Neural crest cell (in vitro differentiated cells): ENCODE measurements at regions not wholly inside any gene's neighbourhood (a gene's known extent, or its start where the extent isn't known, plus 50 kb on each side); places are given as distances from the start of the nearest gene placed in this dataset.

Experiments used
- DNase-seq: peaks from one replicate; pipeline ENCODE4 v3.0.0; 2021; ENCODE audit warnings: low read depth, mixed read lengths, low spot score
- H3K27ac Mint-ChIP-seq: one replicate; pipeline ENCODE4 v1.8.0; 2021; ENCODE audit warnings: mild to moderate bottlenecking, mixed read lengths; ENCODE audit not compliant: unreplicated experiment
- H3K27me3 Mint-ChIP-seq: 2 replicates; pipeline ENCODE4 v1.8.0; 2021; ENCODE audit warnings: low read depth, mild to moderate bottlenecking, mixed read lengths
- H3K36me3 Mint-ChIP-seq: 2 replicates; pipeline ENCODE4 v1.8.0; 2021; ENCODE audit warnings: low read depth, mild to moderate bottlenecking, mixed read lengths
- H3K4me1 Mint-ChIP-seq: 2 replicates; pipeline ENCODE4 v1.8.0; 2021; ENCODE audit warnings: mixed read lengths
- H3K4me3 Mint-ChIP-seq: one replicate; pipeline ENCODE4 v1.8.0; 2021; ENCODE audit warnings: mild to moderate bottlenecking, mixed read lengths
- H3K9me3 Mint-ChIP-seq: 2 replicates; pipeline ENCODE4 v1.8.0; 2021; ENCODE audit warnings: mixed read lengths
- CTCF ChIP-seq: fragments of 200-600 bp; sonication (generic); conservative IDR thresholded peaks from 2 replicates; pipeline ENCODE4 v1.5.0; 2021; ENCODE audit warnings: antibody characterized with exemption, mild to moderate bottlenecking

- Mint-ChIP-seq H3K36me3 (no peaks in the 10 kb centered on the region), H3K4me3 (no peak overlapping the region), H3K27me3 (no peaks in the 10 kb centered on the region), H3K4me1 (peaks cover 41% of the 10 kb centered on the region), H3K27ac (no peak overlapping the region), H3K9me3 (no peaks in the 10 kb centered on the region)
- DNase-seq = no peak
- no peak for TF ChIP-seq CTCF
These were observed 382.2 kb upstream of the ZFHX3 start for GRCh38 chr16:73430138-73430537.

GRCh38 chr16:73428121-73428520 is 380.2 kb upstream of the ZFHX3 start:
- Mint-ChIP-seq H3K27me3 (no peaks in the 10 kb centered on the region), H3K36me3 (no peaks in the 10 kb centered on the region), H3K4me3 (no peak overlapping the region), H3K27ac (peak overlapping the region; percentile 29), H3K9me3 (no peaks in the 10 kb centered on the region), H3K4me1 (peaks cover 26% of the 10 kb centered on the region)
- TF ChIP-seq CTCF = no peak
- DNase-seq = no peak

- no peaks in the 10 kb centered on the region for H3K9me3 Mint-ChIP-seq
- DNase-seq = no peak
- no peak overlapping the region for H3K27ac Mint-ChIP-seq
- no peaks in the 10 kb centered on the region for H3K27me3 Mint-ChIP-seq
- no peak for TF ChIP-seq CTCF
- H3K4me1 Mint-ChIP-seq = peaks cover 32% of the 10 kb centered on the region
- H3K36me3 Mint-ChIP-seq = no peaks in the 10 kb centered on the region
- no peak overlapping the region for H3K4me3 Mint-ChIP-seq
These were observed 379.2 kb upstream of the ZFHX3 start for GRCh38 chr16:73427164-73427563.

GRCh38 chr16:73426433-73427160 is 378.7 kb upstream of the ZFHX3 start:
- no peaks in the 10 kb centered on the region for H3K27me3 Mint-ChIP-seq
- no peak overlapping the region for H3K4me3 Mint-ChIP-seq
- no peaks in the 10 kb centered on the region for H3K36me3 Mint-ChIP-seq
- H3K9me3 Mint-ChIP-seq = no peaks in the 10 kb centered on the region
- no peak for DNase-seq
- H3K27ac Mint-ChIP-seq = no peak overlapping the region
- no peak for TF ChIP-seq CTCF
- peaks cover 32% of the 10 kb centered on the region for H3K4me1 Mint-ChIP-seq

- peaks cover 6% of the 10 kb centered on the region for H3K4me1 Mint-ChIP-seq
- no peak for TF ChIP-seq CTCF
- no peak overlapping the region for H3K4me3 Mint-ChIP-seq
- H3K27me3 Mint-ChIP-seq = no peaks in the 10 kb centered on the region
- no peak overlapping the region for H3K27ac Mint-ChIP-seq
- H3K9me3 Mint-ChIP-seq = peaks cover 3% of the 10 kb centered on the region
- no peaks in the 10 kb centered on the region for H3K36me3 Mint-ChIP-seq
- DNase-seq = no peak
These were observed 372.7 kb upstream of the ZFHX3 start for GRCh38 chr16:73420676-73421075.
